Endodermal cell (in vitro differentiated cells): ENCODE measurements at regions not wholly inside any gene's neighbourhood (a gene's known extent, or its start where the extent isn't known, plus 50 kb on each side); places are given as distances from the start of the nearest gene placed in this dataset.
"Not testable (repeated sequence)": the region's sequence is repeated elsewhere in the genome, so short reads cannot be mapped to it uniquely, and the experiment has no call there.

Experiments used
- DNase-seq: peaks from one replicate; pipeline ENCODE4 v3.0.0-alpha.2; 2017
- H3K27ac ChIP-seq: 2 replicates; pipeline ENCODE4 v1.5.1; 2013; ENCODE audit warnings: mild to moderate bottlenecking, low read depth, low read length, moderate library complexity
- H3K27me3 ChIP-seq: 2 replicates; pipeline ENCODE4 v1.6.1; 2013; ENCODE audit warnings: mild to moderate bottlenecking, low read length, moderate library complexity; ENCODE audit not compliant: insufficient read depth, control insufficient read depth, poor library complexity, severe bottlenecking
- H3K36me3 ChIP-seq: 2 replicates; pipeline ENCODE4 v1.7.0; 2013; ENCODE audit warnings: mild to moderate bottlenecking, low read length, moderate library complexity; ENCODE audit not compliant: control insufficient read depth, insufficient read depth
- H3K4me1 ChIP-seq: one replicate; pipeline ENCODE4 v1.7.0; 2013; ENCODE audit warnings: low read length; ENCODE audit not compliant: control insufficient read depth, insufficient read depth
- H3K4me3 ChIP-seq: 2 replicates; pipeline ENCODE4 v1.5.1; 2013; ENCODE audit warnings: mild to moderate bottlenecking, low read length, moderate library complexity
- H3K9ac ChIP-seq: 2 replicates; pipeline ENCODE4 v1.6.1; 2013; ENCODE audit warnings: mild to moderate bottlenecking, low read length, moderate library complexity; ENCODE audit not compliant: poor library complexity, severe bottlenecking; ENCODE audit errors: extremely low read depth
- H3K9me3 ChIP-seq: 2 replicates; pipeline ENCODE4 v1.6.1; 2013; ENCODE audit warnings: mild to moderate bottlenecking, low read length, moderate library complexity; ENCODE audit not compliant: control insufficient read depth
- H3K27ac Mint-ChIP-seq: 2 replicates; pipeline ENCODE4 v1.8.0; 2020; ENCODE audit warnings: mixed read lengths
- H3K27me3 Mint-ChIP-seq: 2 replicates; pipeline ENCODE4 v1.8.0; 2021; ENCODE audit warnings: mild to moderate bottlenecking, mixed read lengths; ENCODE audit not compliant: insufficient read depth
- H3K36me3 Mint-ChIP-seq: 2 replicates; pipeline ENCODE4 v1.8.0; 2020; ENCODE audit warnings: low read depth, mixed read lengths
- H3K4me1 Mint-ChIP-seq: 2 replicates; pipeline ENCODE4 v1.8.0; 2020; ENCODE audit warnings: mixed read lengths
- H3K4me3 Mint-ChIP-seq: 2 replicates; pipeline ENCODE4 v1.8.0; 2020; ENCODE audit warnings: mild to moderate bottlenecking, moderate library complexity, mixed read lengths
- H3K9me3 Mint-ChIP-seq: 2 replicates; pipeline ENCODE4 v1.8.0; 2020; ENCODE audit warnings: mild to moderate bottlenecking, mixed read lengths
- WGBS, 2 experiments: methylation state at CpG; one replicate each; pipeline versions ENCODE4 v1.1.5 to v1.1.7; 2013; ENCODE audit warnings: missing lambda C conversion rate in 2 of 2, mixed read lengths in 1 of 2; ENCODE audit not compliant: insufficient coverage in 1 of 2, insufficient read length in 1 of 2; 5-methylcytosine and 5-hydroxymethylcytosine counted together
- TF ChIP-seq, protein P1 (sequence below): fragments of 200-600 bp; sonication (generic); conservative IDR thresholded peaks from 2 replicates; pipeline ENCODE4 v1.5.0; 2021; ENCODE audit warnings: antibody characterized with exemption, mild to moderate bottlenecking

DNA sequence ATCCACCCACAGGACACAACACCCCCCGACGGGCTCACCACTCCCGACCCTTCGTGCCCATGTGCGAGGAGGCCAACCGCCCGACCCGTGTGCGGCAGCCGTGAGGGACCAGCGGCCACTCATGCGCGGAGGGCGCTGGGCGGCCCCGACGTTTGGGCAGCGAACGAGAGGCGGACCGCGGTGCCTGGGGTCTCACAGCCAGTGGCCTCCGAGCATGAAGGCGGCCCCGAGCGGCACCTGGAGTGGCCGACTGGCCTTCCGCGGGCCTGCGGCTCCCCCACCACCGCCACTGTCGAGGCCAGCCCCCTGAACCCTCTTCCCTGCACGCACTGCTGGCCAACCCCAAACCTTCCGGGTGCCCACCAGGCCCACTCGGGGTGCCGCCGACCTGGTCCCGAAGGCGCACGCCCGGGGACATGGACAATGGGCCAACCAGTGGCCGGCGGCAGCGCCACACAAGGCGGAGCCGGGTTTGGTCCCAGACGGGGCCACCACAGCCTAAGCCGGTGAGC is 4274.9 kb upstream of the OR11H1 start:
- no peak for DNase-seq
- Mint-ChIP-seq H3K4me3 (no peak overlapping the region), H3K36me3 (no peaks in the 10 kb centered on the region), H3K9me3 (no peaks in the 10 kb centered on the region), H3K27ac (no peak overlapping the region), H3K4me1 (no peaks in the 10 kb centered on the region), H3K27me3 (no peaks in the 10 kb centered on the region)
- no peak overlapping the region for H3K27ac ChIP-seq
- H3K36me3 ChIP-seq: no peaks in the 10 kb centered on the region
- TF ChIP-seq, protein P1, sequence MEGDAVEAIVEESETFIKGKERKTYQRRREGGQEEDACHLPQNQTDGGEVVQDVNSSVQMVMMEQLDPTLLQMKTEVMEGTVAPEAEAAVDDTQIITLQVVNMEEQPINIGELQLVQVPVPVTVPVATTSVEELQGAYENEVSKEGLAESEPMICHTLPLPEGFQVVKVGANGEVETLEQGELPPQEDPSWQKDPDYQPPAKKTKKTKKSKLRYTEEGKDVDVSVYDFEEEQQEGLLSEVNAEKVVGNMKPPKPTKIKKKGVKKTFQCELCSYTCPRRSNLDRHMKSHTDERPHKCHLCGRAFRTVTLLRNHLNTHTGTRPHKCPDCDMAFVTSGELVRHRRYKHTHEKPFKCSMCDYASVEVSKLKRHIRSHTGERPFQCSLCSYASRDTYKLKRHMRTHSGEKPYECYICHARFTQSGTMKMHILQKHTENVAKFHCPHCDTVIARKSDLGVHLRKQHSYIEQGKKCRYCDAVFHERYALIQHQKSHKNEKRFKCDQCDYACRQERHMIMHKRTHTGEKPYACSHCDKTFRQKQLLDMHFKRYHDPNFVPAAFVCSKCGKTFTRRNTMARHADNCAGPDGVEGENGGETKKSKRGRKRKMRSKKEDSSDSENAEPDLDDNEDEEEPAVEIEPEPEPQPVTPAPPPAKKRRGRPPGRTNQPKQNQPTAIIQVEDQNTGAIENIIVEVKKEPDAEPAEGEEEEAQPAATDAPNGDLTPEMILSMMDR: no peak
- no peaks in the 10 kb centered on the region for H3K9me3 ChIP-seq
- H3K4me1 ChIP-seq: no peaks in the 10 kb centered on the region
- H3K27me3 ChIP-seq: no peaks in the 10 kb centered on the region
- no peak overlapping the region for H3K9ac ChIP-seq
- H3K4me3 ChIP-seq: no peak overlapping the region
- 89 to 90% methylated on average over 14 to 48 of the region's 48 CpGs for WGBS, 2 experiments

DNA sequence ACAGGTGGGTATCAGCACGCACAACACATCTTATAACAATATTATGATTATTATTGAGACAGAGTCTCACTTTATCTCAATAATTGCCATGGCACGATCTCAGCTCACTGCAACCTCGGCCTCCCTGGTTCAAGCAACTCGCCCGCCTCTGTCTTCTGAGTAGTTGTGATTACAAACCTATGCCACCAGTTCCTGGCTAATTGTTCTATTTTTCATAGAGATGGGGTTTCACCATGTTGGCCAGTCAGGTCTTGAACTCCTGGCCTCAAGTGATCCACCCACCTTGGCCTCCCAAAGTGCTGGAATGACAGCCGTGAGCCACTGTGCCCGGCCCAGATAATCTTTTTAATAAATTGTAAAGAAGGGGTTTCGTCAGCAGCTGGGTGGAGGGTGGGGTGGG is 4257.0 kb upstream of the OR11H1 start:
- not testable (repeated sequence) for H3K27me3 Mint-ChIP-seq, H3K9me3 ChIP-seq, H3K4me1 Mint-ChIP-seq, H3K4me1 ChIP-seq, H3K27ac ChIP-seq, H3K27ac Mint-ChIP-seq, H3K27me3 ChIP-seq, H3K36me3 ChIP-seq, H3K36me3 Mint-ChIP-seq, H3K4me3 ChIP-seq, H3K4me3 Mint-ChIP-seq, H3K9ac ChIP-seq, DNase-seq
- 45 to 78% methylated on average over 2 to 5 of the region's 8 CpGs for WGBS, 2 experiments
- H3K9me3 Mint-ChIP-seq: peaks cover 19% of the 10 kb centered on the region

DNA sequence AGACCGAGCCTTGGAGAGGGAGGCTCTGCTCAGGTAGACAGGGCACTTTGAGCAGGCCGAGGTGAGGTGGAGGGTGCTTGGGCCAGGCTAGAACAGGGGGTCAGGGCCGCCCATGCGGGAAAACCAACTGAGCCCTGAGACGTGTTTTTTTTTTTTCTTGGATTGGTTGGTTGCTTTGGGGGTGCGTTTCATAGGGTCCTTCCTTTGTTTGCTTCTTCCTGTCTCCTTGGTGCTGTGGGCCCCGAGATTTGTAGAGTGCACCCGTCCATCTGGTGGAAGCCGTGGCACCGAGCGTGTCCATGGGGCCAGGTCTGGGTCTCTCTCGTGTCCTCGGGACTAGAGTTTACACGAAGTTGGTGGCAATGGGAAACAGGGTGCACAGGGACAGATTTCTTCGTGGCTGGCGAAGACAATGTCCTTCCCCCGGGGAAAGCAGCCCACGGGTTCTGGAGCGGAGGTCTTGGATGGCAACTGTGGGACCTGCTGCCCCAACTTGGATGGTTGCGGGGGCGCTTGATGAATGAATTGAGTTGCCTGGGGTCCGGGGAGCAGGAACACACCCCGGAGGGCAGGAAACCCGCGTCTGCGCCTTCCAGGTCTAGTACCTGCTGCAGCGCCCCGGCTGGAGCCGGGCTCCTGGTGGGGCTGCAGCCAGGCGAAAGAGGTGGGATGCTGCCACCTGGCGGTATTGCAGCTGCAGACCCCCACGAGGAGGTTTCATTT is 4242.7 kb upstream of the OR11H1 start:
- H3K36me3 ChIP-seq, H3K9ac ChIP-seq, H3K27ac Mint-ChIP-seq, H3K4me3 Mint-ChIP-seq, H3K4me1 ChIP-seq, H3K27ac ChIP-seq, H3K27me3 ChIP-seq, H3K4me1 Mint-ChIP-seq, H3K27me3 Mint-ChIP-seq, H3K36me3 Mint-ChIP-seq, H3K4me3 ChIP-seq: not testable (repeated sequence)
- peaks cover 33% of the 10 kb centered on the region for H3K9me3 ChIP-seq
- TF ChIP-seq, protein P1: peak; percentile 54
- peaks cover 52% of the 10 kb centered on the region for H3K9me3 Mint-ChIP-seq
- peak; percentile 71 for DNase-seq
- 83 to 85% methylated on average over 29 to 32 of the region's 32 CpGs for WGBS, 2 experiments

DNA sequence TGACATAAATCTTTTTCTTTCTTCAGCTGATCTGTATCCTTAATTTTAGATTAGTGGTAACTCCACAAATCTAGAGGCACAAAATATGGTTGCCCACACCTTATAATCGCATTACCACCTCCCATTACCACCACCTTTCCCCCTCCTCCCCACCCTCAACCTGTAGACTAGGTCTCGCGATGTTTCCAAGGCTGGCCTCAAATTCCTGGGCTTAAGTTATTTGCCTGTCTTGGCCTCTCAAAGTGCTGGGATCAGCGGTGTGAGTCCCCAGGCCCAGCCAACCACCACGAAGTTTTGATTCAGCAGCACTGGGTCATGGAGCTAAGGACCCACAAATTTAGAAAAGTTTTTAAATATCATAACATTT is 4242.2 kb upstream of the OR11H1 start:
- not testable (repeated sequence) for H3K27ac Mint-ChIP-seq, H3K27ac ChIP-seq, H3K36me3 ChIP-seq, DNase-seq, H3K27me3 Mint-ChIP-seq, H3K4me1 ChIP-seq, H3K4me3 Mint-ChIP-seq, H3K36me3 Mint-ChIP-seq, H3K4me1 Mint-ChIP-seq, H3K9ac ChIP-seq, H3K27me3 ChIP-seq, H3K4me3 ChIP-seq
- peaks cover 38% of the 10 kb centered on the region for H3K9me3 ChIP-seq
- H3K9me3 Mint-ChIP-seq: peaks cover 57% of the 10 kb centered on the region
- 67 to 70% methylated on average over 4 to 5 of the region's 5 CpGs for WGBS, 2 experiments

DNA sequence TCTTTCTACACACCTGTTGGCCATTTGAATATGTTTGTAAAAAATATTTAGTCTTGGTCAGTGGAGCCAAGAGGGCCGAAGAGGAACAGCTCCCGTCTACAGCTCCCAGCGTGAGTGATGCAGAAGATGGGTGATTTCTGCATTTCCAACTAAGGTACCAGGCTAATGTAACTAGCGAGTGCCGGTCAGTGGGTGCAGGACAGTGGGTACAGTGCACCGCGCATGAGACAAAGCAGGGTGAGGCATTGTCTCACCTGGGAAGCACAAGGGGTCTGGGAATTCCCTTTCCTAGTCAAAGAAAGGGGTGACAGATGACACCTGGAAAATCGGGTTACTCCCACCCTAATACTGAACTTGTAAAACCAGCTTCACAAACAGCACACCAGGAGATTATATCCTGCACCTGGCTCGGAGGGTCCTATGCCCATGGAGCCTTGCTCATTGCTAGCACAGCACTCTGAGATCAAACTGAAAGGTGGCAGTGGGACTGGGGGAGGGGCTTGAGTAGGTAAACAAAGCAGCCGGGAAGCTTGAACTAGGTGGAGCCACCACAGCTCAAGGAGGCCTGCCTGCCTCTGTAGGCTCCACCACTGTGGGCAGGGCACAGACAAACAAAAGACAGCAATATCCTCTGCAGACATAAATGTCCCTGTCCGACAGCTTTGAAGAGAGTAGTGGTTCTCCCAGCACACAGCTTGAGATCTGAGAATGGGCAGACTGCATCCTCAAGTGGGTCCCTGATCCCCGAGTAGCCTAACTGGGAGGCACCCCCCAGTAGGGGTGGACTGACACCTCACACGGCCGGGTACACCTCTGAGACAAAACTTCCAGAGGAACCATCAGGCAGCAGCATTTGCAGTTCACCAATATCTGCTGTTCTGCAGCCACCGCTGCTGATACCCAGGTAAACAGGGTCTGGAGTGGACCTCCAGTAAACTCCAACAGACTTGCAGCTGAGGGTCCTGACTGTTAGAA is 4239.5 kb upstream of the OR11H1 start:
- H3K27ac Mint-ChIP-seq, H3K4me1 Mint-ChIP-seq, H3K27ac ChIP-seq, H3K4me1 ChIP-seq, H3K27me3 Mint-ChIP-seq, H3K36me3 Mint-ChIP-seq, DNase-seq, H3K27me3 ChIP-seq, H3K4me3 Mint-ChIP-seq, H3K36me3 ChIP-seq, H3K9ac ChIP-seq: not testable (repeated sequence)
- Histone ChIP-seq H3K4me3 (peak overlapping the region; percentile 65), H3K9me3 (peaks cover 45% of the 10 kb centered on the region)
- peaks cover 84% of the 10 kb centered on the region for H3K9me3 Mint-ChIP-seq
- whole genome bisulfite sequencing, 2 experiments: 83 to 86% methylated on average over 14 to 15 of the region's 15 CpGs
